B cell (primary cell): ENCODE measurements at regions not wholly inside any gene's neighbourhood (a gene's known extent, or its start where the extent isn't known, plus 50 kb on each side); places are given as distances from the start of the nearest gene placed in this dataset.

Experiments
- ATAC-seq: fragments of 200-7000 bp; cut with Tn5 transposase; one replicate; pipeline ENCODE4 v1.10.0; 2021; ENCODE audit warnings: low read depth, mild to moderate bottlenecking, moderate number of reproducible peaks, moderate library complexity
- CTCF ChIA-PET: fragments of 350-600 bp; sonication (Branson Sonifier 250); formaldehyde crosslinking; loops from one replicate; lab custom pipeline; 2021; ENCODE audit warnings: antibody characterized with exemption, inconsistent platforms; lab: Charles Lee
- POLR2A ChIA-PET: fragments of 350-600 bp; sonication (Branson Sonifier 250); formaldehyde crosslinking; loops from one replicate; lab custom pipeline; 2021; ENCODE audit warnings: antibody characterized with exemption; lab: Charles Lee
- DNase-seq: peaks from one replicate; pipeline ENCODE4 v3.0.0; 2013
- H2AFZ ChIP-seq: 2 replicates; pipeline ENCODE4 v1.6.1; 2012; ENCODE audit warnings: mild to moderate bottlenecking, low read depth, low read length; ENCODE audit not compliant: insufficient read depth, poor library complexity, severe bottlenecking
- H3K27ac ChIP-seq, 2 donors: 1 replicate in 1 of 2; 2 replicates in 1 of 2; pipeline ENCODE4 v1.5.1; 2012 to 2013; ENCODE audit warnings: low read length in 2 of 2, mild to moderate bottlenecking in 2 of 2, moderate library complexity in 1 of 2
- H3K27me3 ChIP-seq, 4 experiments: fragments of 200-600 bp in 1 of 4; sonication (generic) in 1 of 4; replicated peaks in 1 of 4; 1 replicate in 2 of 4; 2 replicates in 2 of 4; pipeline versions ENCODE4 v1.6.1 to v1.7.0; 2013 to 2016; ENCODE audit warnings: low read length in 3 of 4, mild to moderate bottlenecking in 2 of 4, mixed read lengths in 1 of 4, moderate library complexity in 1 of 4; ENCODE audit not compliant: insufficient read depth in 4 of 4, control insufficient read depth in 3 of 4; ENCODE audit errors: control extremely low read depth in 1 of 4
- H3K36me3 ChIP-seq, 2 experiments: replicated peaks in 1 of 2; 1 replicate in 1 of 2; 2 replicates in 1 of 2; pipeline versions ENCODE4 v1.6.1 to v1.7.1; 2013; ENCODE audit warnings: low read length in 1 of 2; ENCODE audit not compliant: insufficient read depth in 2 of 2, control insufficient read depth in 1 of 2; ENCODE audit errors: control extremely low read depth in 1 of 2, extremely low read depth in 1 of 2
- H3K4me1 ChIP-seq, 2 donors: fragments of 200-600 bp in 1 of 2; sonication (generic) in 1 of 2; 1 replicate in 1 of 2; 2 replicates in 1 of 2; pipeline versions ENCODE4 v1.5.1 to v1.6.1; 2013 to 2017; ENCODE audit warnings: low read length in 2 of 2; ENCODE audit not compliant: control insufficient read depth in 2 of 2, insufficient read depth in 2 of 2
- H3K4me2 ChIP-seq: replicated peaks from 2 replicates; pipeline ENCODE3; 2012; ENCODE audit warnings: mild to moderate bottlenecking, low read depth, low read length; ENCODE audit not compliant: poor library complexity, severe bottlenecking
- H3K4me3 ChIP-seq, 5 experiments: fragments of 200-600 bp in 1 of 5; sonication (generic) in 1 of 5; 1 replicate in 3 of 5; 2 replicates in 2 of 5; pipeline versions ENCODE4 v1.5.1 to v1.7.0; 2011 to 2016; ENCODE audit warnings: low read length in 4 of 5, mild to moderate bottlenecking in 4 of 5, low read depth in 2 of 5, control low read depth in 1 of 5, moderate library complexity in 1 of 5; ENCODE audit not compliant: insufficient read depth in 1 of 5; ENCODE audit errors: control extremely low read depth in 1 of 5, extremely low read depth in 1 of 5
- H3K79me2 ChIP-seq: fragments of 200-600 bp; sonication (generic); one replicate; pipeline ENCODE4 v1.6.0; 2016; ENCODE audit warnings: low read length; ENCODE audit not compliant: control insufficient read depth, insufficient read depth
- H3K9ac ChIP-seq: fragments of 200-600 bp; sonication (generic); 2 replicates; pipeline ENCODE4 v1.6.1; 2017; ENCODE audit warnings: mild to moderate bottlenecking, low read length, moderate library complexity
- H3K9me3 ChIP-seq, 3 donors: one replicate each; pipeline versions ENCODE4 v1.6.1 to v1.7.1; 2013; ENCODE audit warnings: low read length in 2 of 3; ENCODE audit not compliant: control insufficient read depth in 2 of 3, insufficient read depth in 1 of 3; ENCODE audit errors: control extremely low read depth in 1 of 3
- H4K20me1 ChIP-seq: 2 replicates; pipeline ENCODE4 v1.6.0; 2012; ENCODE audit warnings: mild to moderate bottlenecking, low read length; ENCODE audit not compliant: insufficient read depth, control insufficient read depth, poor library complexity, severe bottlenecking
- H3K27ac Mint-ChIP-seq: one replicate; pipeline ENCODE4 v1.8.0; 2021; ENCODE audit warnings: mixed read lengths
- H3K27me3 Mint-ChIP-seq: one replicate; pipeline ENCODE4 v1.8.0; 2021; ENCODE audit warnings: mixed read lengths
- H3K4me1 Mint-ChIP-seq: one replicate; pipeline ENCODE4 v1.8.0; 2021; ENCODE audit warnings: mixed read lengths
- H3K4me3 Mint-ChIP-seq: one replicate; pipeline ENCODE4 v1.8.0; 2021; ENCODE audit warnings: mixed read lengths
- H3K9me3 Mint-ChIP-seq: one replicate; pipeline ENCODE4 v1.8.0; 2022; ENCODE audit warnings: mixed read lengths; ENCODE audit not compliant: insufficient read depth
- CTCF ChIP-seq: fragments of 200-600 bp; IDR thresholded peaks from one replicate; pipeline ENCODE4 v1.8.0; 2022; ENCODE audit warnings: antibody characterized with exemption, mild to moderate bottlenecking
- EZH2 ChIP-seq: IDR thresholded peaks from 2 replicates; pipeline ENCODE4 v1.6.1; 2012; ENCODE audit warnings: borderline replicate concordance, low read depth, mild to moderate bottlenecking, moderate library complexity, low read length; ENCODE audit not compliant: insufficient read depth, poor library complexity, severe bottlenecking
- WGBS: methylation state at CpG from one replicate; pipeline ENCODE4 v1.1.5; 2013; ENCODE audit warnings: missing lambda C conversion rate; ENCODE audit not compliant: insufficient coverage; 5-methylcytosine and 5-hydroxymethylcytosine counted together
- intact Hi-C: fragments of 100-400 bp; cut with micrococcal nuclease; formaldehyde crosslinking; loops from one replicate; pipeline ENCODE4 v1.10.0; 2022

- Histone ChIP-seq H3K79me2 (no peaks in the 10 kb centered on the region), H3K36me3 (peaks cover 2 to 43% of the 10 kb centered on the region in 2 experiments), H3K27me3 (no peaks in the 10 kb centered on the region), H3K27ac (no peak overlapping the region), H3K4me2 (no peak overlapping the region), H4K20me1 (no peaks in the 10 kb centered on the region), H2AFZ (no peak overlapping the region), H3K9me3 (no peaks in the 10 kb centered on the region), H3K4me1 (no peaks in the 10 kb centered on the region), H3K9ac (no peak overlapping the region), H3K4me3 (no peak overlapping the region)
- Mint-ChIP-seq H3K27me3 (no peaks in the 10 kb centered on the region), H3K9me3 (no peaks in the 10 kb centered on the region), H3K27ac (no peak overlapping the region), H3K4me3 (no peak overlapping the region), H3K4me1 (no peaks in the 10 kb centered on the region)
- CTCF ChIA-PET = no interaction called here
- no peak for TF ChIP-seq EZH2
- TF ChIP-seq CTCF = no peak
- DNase-seq = no peak
- WGBS = 100% methylated on average over 1 of the region's 1 CpG
- no peak for ATAC-seq
- intact Hi-C loops = no loop called here
- POLR2A ChIA-PET = no interaction called here
These were observed 228.0 kb upstream of the RGS6 start for GRCh38 chr14:71704210-71704609.

- intact Hi-C loops = no loop called here
- Mint-ChIP-seq H3K4me3 (no peak overlapping the region), H3K27me3 (no peaks in the 10 kb centered on the region), H3K27ac (no peak overlapping the region), H3K4me1 (no peaks in the 10 kb centered on the region), H3K9me3 (no peaks in the 10 kb centered on the region)
- DNase-seq = no peak
- no peaks in the 10 kb centered on the region for H3K9me3 ChIP-seq
- no peaks in the 10 kb centered on the region for H3K27me3 ChIP-seq
- no peak overlapping the region for H2AFZ ChIP-seq
- no peak for ATAC-seq
- no peaks in the 10 kb centered on the region for H4K20me1 ChIP-seq
- H3K4me1 ChIP-seq = no peaks in the 10 kb centered on the region
- 79% methylated on average over 2 of the region's 4 CpGs for WGBS
- no peak overlapping the region for H3K4me2 ChIP-seq
- TF ChIP-seq EZH2 (no peak), CTCF (no peak)
- H3K4me3 ChIP-seq = no peak overlapping the region
- ChIA-PET CTCF (no interaction called here), POLR2A (no interaction called here)
- no peak overlapping the region for H3K9ac ChIP-seq
- no peaks in the 10 kb centered on the region for H3K79me2 ChIP-seq
- peaks cover 2 to 50% of the 10 kb centered on the region in 2 experiments for H3K36me3 ChIP-seq
- no peak overlapping the region for H3K27ac ChIP-seq
These were observed 226.8 kb upstream of the RGS6 start for GRCh38 chr14:71705460-71705859.
